SK-N-SH treated with all-trans-retinoic acid at 6 μM for 48 hours (cell line): ENCODE measurements at regions not wholly inside any gene's neighbourhood (a gene's known extent, or its start where the extent isn't known, plus 50 kb on each side); places are given as distances from the start of the nearest gene placed in this dataset.

Experiments used
- ARNTL ChIP-seq: fragments of 450-650 bp; formaldehyde crosslinking; IDR thresholded peaks from 2 replicates; pipeline ENCODE4 v1.5.0; 2020; ENCODE audit warnings: low read depth, mild to moderate bottlenecking, moderate library complexity, borderline replicate concordance
- BACH2 ChIP-seq: fragments of 250-450 bp; sonication (Bioruptor Pico); IDR thresholded peaks from 2 replicates; pipeline ENCODE4 v1.9.0; 2021; ENCODE audit warnings: mild to moderate bottlenecking, borderline replicate concordance
- ISL1 ChIP-seq: fragments of 250-450 bp; sonication (Bioruptor Pico); IDR thresholded peaks from 2 replicates; pipeline ENCODE4 v2.1.2; 2022; ENCODE audit warnings: mild to moderate bottlenecking, moderate library complexity
- RARB ChIP-seq: fragments of 250-450 bp; sonication (Bioruptor Pico); IDR thresholded peaks from 2 replicates; pipeline ENCODE4 v1.8.0; 2021; ENCODE audit warnings: mild to moderate bottlenecking, moderate library complexity
- SNAI2 ChIP-seq: fragments of 250-450 bp; sonication (Bioruptor Pico); IDR thresholded peaks from 2 replicates; pipeline ENCODE4 v1.5.0; 2020; ENCODE audit warnings: mild to moderate bottlenecking, moderate library complexity
- TCF4 ChIP-seq: fragments of 250-450 bp; sonication (Bioruptor Pico); IDR thresholded peaks from 2 replicates; pipeline ENCODE4 v1.8.0; 2021; ENCODE audit warnings: mild to moderate bottlenecking, moderate library complexity, borderline replicate concordance
- TOX ChIP-seq: fragments of 250-450 bp; sonication (Bioruptor Pico); IDR thresholded peaks from 2 replicates; pipeline ENCODE4 v1.8.0; 2021; ENCODE audit warnings: mild to moderate bottlenecking, moderate library complexity, borderline replicate concordance
- ZC3H10 ChIP-seq: fragments of 250-450 bp; sonication (Bioruptor Pico); IDR thresholded peaks from 2 replicates; pipeline ENCODE4 v1.5.1; 2021; ENCODE audit warnings: mild to moderate bottlenecking, moderate library complexity
- ZFP3 ChIP-seq: fragments of 250-450 bp; sonication (Bioruptor Pico); IDR thresholded peaks from 2 replicates; pipeline ENCODE4 v1.5.0; 2020; ENCODE audit warnings: mild to moderate bottlenecking, moderate library complexity
- ZFP30 ChIP-seq: fragments of 450-650 bp; formaldehyde crosslinking; IDR thresholded peaks from 2 replicates; pipeline ENCODE4 v1.5.0; 2022; ENCODE audit warnings: mild to moderate bottlenecking, moderate library complexity
- ZNF70 ChIP-seq: fragments of 450-650 bp; formaldehyde crosslinking; IDR thresholded peaks from 2 replicates; pipeline ENCODE4 v1.5.0; 2020; ENCODE audit warnings: mild to moderate bottlenecking, moderate library complexity
- TF ChIP-seq, protein P1 (sequence below): fragments of 250-450 bp; sonication (Bioruptor Pico); IDR thresholded peaks from 2 replicates; pipeline ENCODE4 v1.8.0; 2020; ENCODE audit warnings: mild to moderate bottlenecking, moderate library complexity, borderline replicate concordance
- TF ChIP-seq, protein P2 (sequence below): fragments of 250-450 bp; sonication (Bioruptor Pico); IDR thresholded peaks from 2 replicates; pipeline ENCODE4 v1.5.0; 2020; ENCODE audit warnings: mild to moderate bottlenecking, moderate library complexity
- TF ChIP-seq, protein P3 (sequence below): fragments of 250-450 bp; sonication (Bioruptor Pico); IDR thresholded peaks from 2 replicates; pipeline ENCODE4 v1.8.0; 2021; ENCODE audit warnings: low read depth, mild to moderate bottlenecking, moderate library complexity, borderline replicate concordance

DNA sequence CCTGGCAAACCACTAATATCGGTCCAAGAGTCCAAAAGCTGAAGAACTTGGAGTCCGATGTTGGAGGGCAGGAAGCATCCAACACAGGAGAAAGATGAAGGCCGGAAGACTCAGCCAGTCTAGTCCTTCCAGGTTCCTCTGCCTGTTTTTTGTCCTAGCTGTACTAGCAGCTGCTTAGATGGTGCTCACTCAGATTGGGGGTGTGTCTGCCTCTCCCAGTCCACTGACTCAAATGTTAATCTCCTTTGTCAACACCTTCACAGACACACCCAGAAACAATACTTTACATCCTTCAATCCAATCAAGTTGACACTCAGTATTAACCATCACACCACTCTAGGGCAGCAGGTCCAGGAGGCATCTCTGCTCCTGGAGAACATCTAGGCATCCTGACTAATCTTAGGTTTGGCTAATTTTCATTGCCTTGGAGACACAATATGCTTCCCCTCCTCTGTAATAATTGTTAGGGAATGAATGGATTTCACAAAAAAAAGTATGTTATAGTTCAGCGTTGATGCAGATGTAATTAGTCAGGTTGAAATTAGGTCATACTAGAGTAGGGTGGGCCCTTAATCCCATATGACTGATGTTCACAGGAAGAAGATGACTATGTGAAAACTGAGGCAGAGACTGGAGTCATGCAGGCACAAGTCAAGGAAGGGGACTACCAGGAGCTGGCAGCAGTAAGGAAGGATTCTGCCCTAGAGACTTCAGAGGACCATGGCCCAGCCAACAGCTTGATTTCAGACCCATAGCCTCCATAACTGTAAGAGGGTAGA lies 183.4 kb downstream of the RBM26 start:
- no peak for TF ChIP-seq ISL1 (CRISPR knock-in tag)
- TF ChIP-seq, protein P1, sequence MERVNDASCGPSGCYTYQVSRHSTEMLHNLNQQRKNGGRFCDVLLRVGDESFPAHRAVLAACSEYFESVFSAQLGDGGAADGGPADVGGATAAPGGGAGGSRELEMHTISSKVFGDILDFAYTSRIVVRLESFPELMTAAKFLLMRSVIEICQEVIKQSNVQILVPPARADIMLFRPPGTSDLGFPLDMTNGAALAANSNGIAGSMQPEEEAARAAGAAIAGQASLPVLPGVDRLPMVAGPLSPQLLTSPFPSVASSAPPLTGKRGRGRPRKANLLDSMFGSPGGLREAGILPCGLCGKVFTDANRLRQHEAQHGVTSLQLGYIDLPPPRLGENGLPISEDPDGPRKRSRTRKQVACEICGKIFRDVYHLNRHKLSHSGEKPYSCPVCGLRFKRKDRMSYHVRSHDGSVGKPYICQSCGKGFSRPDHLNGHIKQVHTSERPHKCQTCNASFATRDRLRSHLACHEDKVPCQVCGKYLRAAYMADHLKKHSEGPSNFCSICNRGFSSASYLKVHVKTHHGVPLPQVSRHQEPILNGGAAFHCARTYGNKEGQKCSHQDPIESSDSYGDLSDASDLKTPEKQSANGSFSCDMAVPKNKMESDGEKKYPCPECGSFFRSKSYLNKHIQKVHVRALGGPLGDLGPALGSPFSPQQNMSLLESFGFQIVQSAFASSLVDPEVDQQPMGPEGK (CRISPR knock-in tag), result no peak
- TF ChIP-seq, protein P2, sequence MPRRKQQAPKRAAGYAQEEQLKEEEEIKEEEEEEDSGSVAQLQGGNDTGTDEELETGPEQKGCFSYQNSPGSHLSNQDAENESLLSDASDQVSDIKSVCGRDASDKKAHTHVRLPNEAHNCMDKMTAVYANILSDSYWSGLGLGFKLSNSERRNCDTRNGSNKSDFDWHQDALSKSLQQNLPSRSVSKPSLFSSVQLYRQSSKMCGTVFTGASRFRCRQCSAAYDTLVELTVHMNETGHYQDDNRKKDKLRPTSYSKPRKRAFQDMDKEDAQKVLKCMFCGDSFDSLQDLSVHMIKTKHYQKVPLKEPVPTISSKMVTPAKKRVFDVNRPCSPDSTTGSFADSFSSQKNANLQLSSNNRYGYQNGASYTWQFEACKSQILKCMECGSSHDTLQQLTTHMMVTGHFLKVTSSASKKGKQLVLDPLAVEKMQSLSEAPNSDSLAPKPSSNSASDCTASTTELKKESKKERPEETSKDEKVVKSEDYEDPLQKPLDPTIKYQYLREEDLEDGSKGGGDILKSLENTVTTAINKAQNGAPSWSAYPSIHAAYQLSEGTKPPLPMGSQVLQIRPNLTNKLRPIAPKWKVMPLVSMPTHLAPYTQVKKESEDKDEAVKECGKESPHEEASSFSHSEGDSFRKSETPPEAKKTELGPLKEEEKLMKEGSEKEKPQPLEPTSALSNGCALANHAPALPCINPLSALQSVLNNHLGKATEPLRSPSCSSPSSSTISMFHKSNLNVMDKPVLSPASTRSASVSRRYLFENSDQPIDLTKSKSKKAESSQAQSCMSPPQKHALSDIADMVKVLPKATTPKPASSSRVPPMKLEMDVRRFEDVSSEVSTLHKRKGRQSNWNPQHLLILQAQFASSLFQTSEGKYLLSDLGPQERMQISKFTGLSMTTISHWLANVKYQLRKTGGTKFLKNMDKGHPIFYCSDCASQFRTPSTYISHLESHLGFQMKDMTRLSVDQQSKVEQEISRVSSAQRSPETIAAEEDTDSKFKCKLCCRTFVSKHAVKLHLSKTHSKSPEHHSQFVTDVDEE (CRISPR knock-in tag), result no peak
- TF ChIP-seq BACH2 (CRISPR knock-in tag), result no peak
- no peak for TF ChIP-seq TOX (CRISPR knock-in tag)
- TF ChIP-seq, protein P3, sequence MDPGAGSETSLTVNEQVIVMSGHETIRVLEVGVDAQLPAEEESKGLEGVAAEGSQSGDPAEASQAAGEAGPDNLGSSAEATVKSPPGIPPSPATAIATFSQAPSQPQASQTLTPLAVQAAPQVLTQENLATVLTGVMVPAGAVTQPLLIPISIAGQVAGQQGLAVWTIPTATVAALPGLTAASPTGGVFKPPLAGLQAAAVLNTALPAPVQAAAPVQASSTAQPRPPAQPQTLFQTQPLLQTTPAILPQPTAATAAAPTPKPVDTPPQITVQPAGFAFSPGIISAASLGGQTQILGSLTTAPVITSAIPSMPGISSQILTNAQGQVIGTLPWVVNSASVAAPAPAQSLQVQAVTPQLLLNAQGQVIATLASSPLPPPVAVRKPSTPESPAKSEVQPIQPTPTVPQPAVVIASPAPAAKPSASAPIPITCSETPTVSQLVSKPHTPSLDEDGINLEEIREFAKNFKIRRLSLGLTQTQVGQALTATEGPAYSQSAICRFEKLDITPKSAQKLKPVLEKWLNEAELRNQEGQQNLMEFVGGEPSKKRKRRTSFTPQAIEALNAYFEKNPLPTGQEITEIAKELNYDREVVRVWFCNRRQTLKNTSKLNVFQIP, result no peak
- no peak for TF ChIP-seq SNAI2 (CRISPR knock-in tag)
- TF ChIP-seq ARNTL (CRISPR knock-in tag), result no peak
- no peak for TF ChIP-seq RARB
- no peak for TF ChIP-seq ZC3H10 (CRISPR knock-in tag)
- no peak for TF ChIP-seq ZNF70
- no peak for TF ChIP-seq ZFP30 (CRISPR knock-in tag)
- TF ChIP-seq TCF4 (CRISPR knock-in tag), result no peak
- no peak for TF ChIP-seq ZFP3 (CRISPR knock-in tag)
